Peyer's patch (tissue), 4 donors: ENCODE measurements at regions not wholly inside any gene's neighbourhood (a gene's known extent, or its start where the extent isn't known, plus 50 kb on each side); places are given as distances from the start of the nearest gene placed in this dataset.

ENCODE experiments used
- POLR2A ChIP-seq, 2 donors: fragments of 450-650 bp; IDR thresholded peaks; one replicate each; pipeline ENCODE4 v1.5.1; 2017; ENCODE audit warnings: antibody characterized with exemption in 2 of 2, mild to moderate bottlenecking in 2 of 2, moderate library complexity in 2 of 2
- TF ChIP-seq, protein P1 (sequence below), 6 experiments: fragments of 450-650 bp in 4 of 6; fragments of 200-600 bp in 2 of 6; sonication (generic) in 1 of 6; IDR thresholded peaks; one replicate each; pipeline ENCODE4 v1.5.1; 2017 to 2019; ENCODE audit warnings: antibody characterized with exemption in 6 of 6, mild to moderate bottlenecking in 3 of 6, moderate library complexity in 1 of 6

DNA sequence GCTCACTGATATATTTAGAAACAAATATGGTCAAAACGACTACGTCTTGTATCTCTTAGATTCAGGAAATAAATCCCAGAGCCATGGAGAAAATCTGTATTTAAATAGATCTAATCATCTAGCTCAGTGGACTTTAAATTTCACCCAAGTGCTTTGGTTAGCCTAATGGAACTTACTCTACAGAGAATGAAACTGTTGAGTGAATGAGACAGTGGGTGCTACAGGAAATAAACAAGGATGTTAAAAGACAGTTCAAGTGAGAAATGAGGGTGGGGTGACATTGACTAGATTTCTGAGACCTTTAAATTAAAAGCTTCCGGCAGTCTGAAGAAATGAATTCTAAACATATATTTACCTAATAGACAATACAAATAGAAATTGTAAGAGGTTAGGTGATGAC is 2197.0 kb downstream of the ARAP2 start:
- TF ChIP-seq, protein P1, sequence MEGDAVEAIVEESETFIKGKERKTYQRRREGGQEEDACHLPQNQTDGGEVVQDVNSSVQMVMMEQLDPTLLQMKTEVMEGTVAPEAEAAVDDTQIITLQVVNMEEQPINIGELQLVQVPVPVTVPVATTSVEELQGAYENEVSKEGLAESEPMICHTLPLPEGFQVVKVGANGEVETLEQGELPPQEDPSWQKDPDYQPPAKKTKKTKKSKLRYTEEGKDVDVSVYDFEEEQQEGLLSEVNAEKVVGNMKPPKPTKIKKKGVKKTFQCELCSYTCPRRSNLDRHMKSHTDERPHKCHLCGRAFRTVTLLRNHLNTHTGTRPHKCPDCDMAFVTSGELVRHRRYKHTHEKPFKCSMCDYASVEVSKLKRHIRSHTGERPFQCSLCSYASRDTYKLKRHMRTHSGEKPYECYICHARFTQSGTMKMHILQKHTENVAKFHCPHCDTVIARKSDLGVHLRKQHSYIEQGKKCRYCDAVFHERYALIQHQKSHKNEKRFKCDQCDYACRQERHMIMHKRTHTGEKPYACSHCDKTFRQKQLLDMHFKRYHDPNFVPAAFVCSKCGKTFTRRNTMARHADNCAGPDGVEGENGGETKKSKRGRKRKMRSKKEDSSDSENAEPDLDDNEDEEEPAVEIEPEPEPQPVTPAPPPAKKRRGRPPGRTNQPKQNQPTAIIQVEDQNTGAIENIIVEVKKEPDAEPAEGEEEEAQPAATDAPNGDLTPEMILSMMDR (IDR thresholded peaks at IDR 0.05) = no peak
- TF ChIP-seq POLR2A (IDR thresholded peaks at IDR 0.05) = no peak
